GM23338 (cell line): ENCODE measurements at regions not wholly inside any gene's neighbourhood (a gene's known extent, or its start where the extent isn't known, plus 50 kb on each side); places are given as distances from the start of the nearest gene placed in this dataset.

Experiments used
- ATAC-seq: fragments of 200-7000 bp; cut with Tn5 transposase; 3 replicates; pipeline ENCODE4 v1.9.1; 2020
- DNase-seq: peaks from one replicate; pipeline ENCODE4 v3.0.0-alpha.2; 2015; ENCODE audit warnings: low spot score
- H2AFZ ChIP-seq: fragments of 200-600 bp; sonication (generic); 2 replicates; pipeline ENCODE4 v1.8.0; 2016; ENCODE audit warnings: antibody characterized with exemption, mild to moderate bottlenecking, moderate library complexity
- H3F3A ChIP-seq: fragments of 200-600 bp; sonication (generic); replicated peaks from 2 replicates; pipeline ENCODE4 v1.8.0; 2017; ENCODE audit warnings: antibody characterized with exemption, mixed run types, low read depth
- H3K27ac ChIP-seq: fragments of 200-600 bp; sonication (generic); 2 replicates; pipeline ENCODE4 v1.6.1; 2016; ENCODE audit warnings: low read depth
- H3K27me3 ChIP-seq: fragments of 200-600 bp; sonication (generic); 2 replicates; pipeline ENCODE4 v1.8.0; 2016; ENCODE audit warnings: mild to moderate bottlenecking, mixed run types, moderate library complexity; ENCODE audit not compliant: insufficient read depth
- H3K36me3 ChIP-seq: fragments of 200-600 bp; sonication (generic); 2 replicates; pipeline ENCODE4 v1.8.0; 2016; ENCODE audit warnings: mild to moderate bottlenecking; ENCODE audit not compliant: insufficient read depth
- H3K4me1 ChIP-seq: fragments of 200-600 bp; sonication (generic); 2 replicates; pipeline ENCODE4 v1.8.0; 2016; ENCODE audit warnings: mild to moderate bottlenecking, moderate library complexity; ENCODE audit not compliant: insufficient read depth
- H3K4me2 ChIP-seq: fragments of 200-600 bp; sonication (generic); 2 replicates; pipeline ENCODE4 v1.7.1; 2017; ENCODE audit warnings: mixed run types
- H3K4me3 ChIP-seq: fragments of 200-600 bp; sonication (generic); 2 replicates; pipeline ENCODE4 v1.6.1; 2016; ENCODE audit warnings: mixed run types
- H3K79me2 ChIP-seq: fragments of 200-600 bp; sonication (generic); replicated peaks from 2 replicates; pipeline ENCODE4 v1.8.0; 2017; ENCODE audit warnings: mild to moderate bottlenecking; ENCODE audit not compliant: insufficient read depth
- H3K9me2 ChIP-seq: fragments of 200-600 bp; sonication (generic); 2 replicates; pipeline ENCODE4 v1.8.0; 2017; ENCODE audit not compliant: insufficient read depth
- H4K20me1 ChIP-seq: fragments of 200-600 bp; sonication (generic); replicated peaks from 2 replicates; pipeline ENCODE4 v1.8.0; 2017; ENCODE audit warnings: mild to moderate bottlenecking; ENCODE audit not compliant: insufficient read depth
- H3K27ac Mint-ChIP-seq: 2 replicates; pipeline ENCODE4 v1.8.0; 2020; ENCODE audit warnings: inconsistent platforms, mild to moderate bottlenecking, moderate library complexity, mixed read lengths
- H3K27me3 Mint-ChIP-seq: 3 replicates; pipeline ENCODE4 v1.8.0; 2022; ENCODE audit warnings: low read depth, mild to moderate bottlenecking, moderate library complexity, mixed read lengths, inconsistent platforms; ENCODE audit not compliant: insufficient read depth, poor library complexity
- H3K36me3 Mint-ChIP-seq: 3 replicates; pipeline ENCODE4 v1.8.0; 2021; ENCODE audit warnings: low read depth, mild to moderate bottlenecking, inconsistent platforms, moderate library complexity, mixed read lengths
- H3K4me1 Mint-ChIP-seq: 3 replicates; pipeline ENCODE4 v1.8.0; 2020; ENCODE audit warnings: mild to moderate bottlenecking, inconsistent platforms, mixed read lengths
- H3K4me3 Mint-ChIP-seq: 3 replicates; pipeline ENCODE4 v1.8.0; 2021; ENCODE audit warnings: moderate library complexity, mild to moderate bottlenecking, inconsistent platforms, mixed read lengths
- H3K9me3 Mint-ChIP-seq: 3 replicates; pipeline ENCODE4 v1.8.0; 2020; ENCODE audit warnings: moderate library complexity, mild to moderate bottlenecking, inconsistent platforms, mixed read lengths
- CREB1 ChIP-seq: fragments of 250-450 bp; sonication (Bioruptor Pico); IDR thresholded peaks from 2 replicates; pipeline ENCODE4 v1.5.0; 2020; ENCODE audit warnings: low read depth, mild to moderate bottlenecking, moderate library complexity
- EZH2 ChIP-seq: fragments of 200-600 bp; sonication (generic); IDR thresholded peaks from one replicate; pipeline ENCODE4 v1.8.0; 2017; ENCODE audit warnings: antibody characterized with exemption, mild to moderate bottlenecking, low read depth; ENCODE audit not compliant: unreplicated experiment
- EZH2phosphoT487 ChIP-seq: fragments of 200-600 bp; sonication (generic); IDR thresholded peaks from one replicate; pipeline ENCODE4 v1.8.1; 2018; ENCODE audit warnings: antibody characterized with exemption; ENCODE audit not compliant: unreplicated experiment
- JUNB ChIP-seq: IDR thresholded peaks from one replicate; pipeline ENCODE4 v1.6.1; 2016; ENCODE audit warnings: antibody characterized with exemption; ENCODE audit not compliant: unreplicated experiment
- NANOG ChIP-seq: IDR thresholded peaks from 2 replicates; pipeline ENCODE4 v1.6.1; 2016; ENCODE audit warnings: antibody characterized with exemption, borderline replicate concordance
- POLR2AphosphoS5 ChIP-seq: IDR thresholded peaks from 2 replicates; pipeline ENCODE4 v1.6.1; 2016; ENCODE audit warnings: antibody characterized with exemption, low read depth
- STAT1 ChIP-seq: IDR thresholded peaks from one replicate; pipeline ENCODE4 v1.6.1; 2016; ENCODE audit warnings: antibody characterized with exemption; ENCODE audit not compliant: unreplicated experiment
- ZNF114 ChIP-seq: fragments of 250-450 bp; sonication (Bioruptor Pico); IDR thresholded peaks from 2 replicates; pipeline ENCODE4 v1.5.0; 2020; ENCODE audit warnings: mild to moderate bottlenecking, moderate library complexity
- ZNF331 ChIP-seq: fragments of 250-450 bp; sonication (Bioruptor Pico); IDR thresholded peaks from 2 replicates; pipeline ENCODE4 v1.5.0; 2020; ENCODE audit warnings: low read depth, mild to moderate bottlenecking, moderate library complexity
- TF ChIP-seq, protein P1 (sequence below), 2 experiments: fragments of 200-600 bp in 1 of 2; sonication (generic) in 1 of 2; conservative IDR thresholded peaks; 2 replicates each; pipeline versions ENCODE4 v1.5.1 to v1.6.1; 2016 to 2017; ENCODE audit warnings: antibody characterized with exemption in 2 of 2, low read depth in 2 of 2, mild to moderate bottlenecking in 2 of 2, moderate library complexity in 1 of 2
- TF ChIP-seq, protein P2 (sequence below): IDR thresholded peaks from one replicate; pipeline ENCODE4 v1.6.1; 2018; ENCODE audit warnings: antibody characterized with exemption; ENCODE audit not compliant: unreplicated experiment
- TF ChIP-seq, protein P3 (sequence below): IDR thresholded peaks from 2 replicates; pipeline ENCODE4 v1.6.1; 2016; ENCODE audit warnings: antibody characterized with exemption
- TF ChIP-seq, protein P4 (sequence below): fragments of 250-450 bp; sonication (Bioruptor Pico); IDR thresholded peaks from 2 replicates; pipeline ENCODE4 v1.5.0; 2020; ENCODE audit warnings: mild to moderate bottlenecking, moderate library complexity

DNA sequence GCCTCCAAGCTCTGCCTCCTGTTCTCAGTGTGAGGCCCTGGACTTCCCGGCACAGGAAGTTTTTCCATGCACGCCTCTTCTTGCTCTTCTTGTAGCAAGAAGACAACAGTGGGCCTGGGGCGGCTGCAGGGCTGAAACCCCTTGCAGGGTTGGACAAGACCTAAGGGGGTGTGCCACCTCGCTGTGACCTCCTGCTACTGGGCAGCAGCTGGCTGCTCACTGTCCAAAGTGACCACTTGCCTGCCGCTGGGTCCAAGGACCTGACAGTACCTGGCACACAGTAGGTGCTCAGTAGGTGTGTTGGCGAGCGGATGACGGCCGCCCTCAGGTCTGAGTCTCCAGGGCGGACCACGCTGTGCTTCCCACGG lies 331.6 kb downstream of the C16orf95 start:
- Mint-ChIP-seq H3K36me3 (peaks cover 3% of the 10 kb centered on the region; the same call in 2 of the 3 replicates), H3K4me1 (peaks cover 7% of the 10 kb centered on the region), H3K27ac (no peak overlapping the region), H3K27me3 (peaks cover 22% of the 10 kb centered on the region), H3K4me3 (no peak overlapping the region), H3K9me3 (peaks cover 11% of the 10 kb centered on the region; the same call in 2 of the 3 replicates)
- no peaks in the 10 kb centered on the region for H3K79me2 ChIP-seq
- H3F3A ChIP-seq: no peaks in the 10 kb centered on the region
- TF ChIP-seq, protein P1, sequence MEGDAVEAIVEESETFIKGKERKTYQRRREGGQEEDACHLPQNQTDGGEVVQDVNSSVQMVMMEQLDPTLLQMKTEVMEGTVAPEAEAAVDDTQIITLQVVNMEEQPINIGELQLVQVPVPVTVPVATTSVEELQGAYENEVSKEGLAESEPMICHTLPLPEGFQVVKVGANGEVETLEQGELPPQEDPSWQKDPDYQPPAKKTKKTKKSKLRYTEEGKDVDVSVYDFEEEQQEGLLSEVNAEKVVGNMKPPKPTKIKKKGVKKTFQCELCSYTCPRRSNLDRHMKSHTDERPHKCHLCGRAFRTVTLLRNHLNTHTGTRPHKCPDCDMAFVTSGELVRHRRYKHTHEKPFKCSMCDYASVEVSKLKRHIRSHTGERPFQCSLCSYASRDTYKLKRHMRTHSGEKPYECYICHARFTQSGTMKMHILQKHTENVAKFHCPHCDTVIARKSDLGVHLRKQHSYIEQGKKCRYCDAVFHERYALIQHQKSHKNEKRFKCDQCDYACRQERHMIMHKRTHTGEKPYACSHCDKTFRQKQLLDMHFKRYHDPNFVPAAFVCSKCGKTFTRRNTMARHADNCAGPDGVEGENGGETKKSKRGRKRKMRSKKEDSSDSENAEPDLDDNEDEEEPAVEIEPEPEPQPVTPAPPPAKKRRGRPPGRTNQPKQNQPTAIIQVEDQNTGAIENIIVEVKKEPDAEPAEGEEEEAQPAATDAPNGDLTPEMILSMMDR (conservative IDR thresholded peaks at IDR 0.05; ENCODE audit: low read depth in 2 of 2): no peak
- no peak for TF ChIP-seq ZNF114
- TF ChIP-seq JUNB: no peak
- no peak for TF ChIP-seq CREB1 (CRISPR knock-in tag)
- TF ChIP-seq STAT1: no peak
- TF ChIP-seq EZH2: no peak
- no peak for TF ChIP-seq NANOG
- TF ChIP-seq, protein P2, sequence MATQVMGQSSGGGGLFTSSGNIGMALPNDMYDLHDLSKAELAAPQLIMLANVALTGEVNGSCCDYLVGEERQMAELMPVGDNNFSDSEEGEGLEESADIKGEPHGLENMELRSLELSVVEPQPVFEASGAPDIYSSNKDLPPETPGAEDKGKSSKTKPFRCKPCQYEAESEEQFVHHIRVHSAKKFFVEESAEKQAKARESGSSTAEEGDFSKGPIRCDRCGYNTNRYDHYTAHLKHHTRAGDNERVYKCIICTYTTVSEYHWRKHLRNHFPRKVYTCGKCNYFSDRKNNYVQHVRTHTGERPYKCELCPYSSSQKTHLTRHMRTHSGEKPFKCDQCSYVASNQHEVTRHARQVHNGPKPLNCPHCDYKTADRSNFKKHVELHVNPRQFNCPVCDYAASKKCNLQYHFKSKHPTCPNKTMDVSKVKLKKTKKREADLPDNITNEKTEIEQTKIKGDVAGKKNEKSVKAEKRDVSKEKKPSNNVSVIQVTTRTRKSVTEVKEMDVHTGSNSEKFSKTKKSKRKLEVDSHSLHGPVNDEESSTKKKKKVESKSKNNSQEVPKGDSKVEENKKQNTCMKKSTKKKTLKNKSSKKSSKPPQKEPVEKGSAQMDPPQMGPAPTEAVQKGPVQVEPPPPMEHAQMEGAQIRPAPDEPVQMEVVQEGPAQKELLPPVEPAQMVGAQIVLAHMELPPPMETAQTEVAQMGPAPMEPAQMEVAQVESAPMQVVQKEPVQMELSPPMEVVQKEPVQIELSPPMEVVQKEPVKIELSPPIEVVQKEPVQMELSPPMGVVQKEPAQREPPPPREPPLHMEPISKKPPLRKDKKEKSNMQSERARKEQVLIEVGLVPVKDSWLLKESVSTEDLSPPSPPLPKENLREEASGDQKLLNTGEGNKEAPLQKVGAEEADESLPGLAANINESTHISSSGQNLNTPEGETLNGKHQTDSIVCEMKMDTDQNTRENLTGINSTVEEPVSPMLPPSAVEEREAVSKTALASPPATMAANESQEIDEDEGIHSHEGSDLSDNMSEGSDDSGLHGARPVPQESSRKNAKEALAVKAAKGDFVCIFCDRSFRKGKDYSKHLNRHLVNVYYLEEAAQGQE: no peak
- TF ChIP-seq ZNF331 (CRISPR knock-in tag): no peak
- no peak for TF ChIP-seq EZH2phosphoT487
- TF ChIP-seq, protein P3, sequence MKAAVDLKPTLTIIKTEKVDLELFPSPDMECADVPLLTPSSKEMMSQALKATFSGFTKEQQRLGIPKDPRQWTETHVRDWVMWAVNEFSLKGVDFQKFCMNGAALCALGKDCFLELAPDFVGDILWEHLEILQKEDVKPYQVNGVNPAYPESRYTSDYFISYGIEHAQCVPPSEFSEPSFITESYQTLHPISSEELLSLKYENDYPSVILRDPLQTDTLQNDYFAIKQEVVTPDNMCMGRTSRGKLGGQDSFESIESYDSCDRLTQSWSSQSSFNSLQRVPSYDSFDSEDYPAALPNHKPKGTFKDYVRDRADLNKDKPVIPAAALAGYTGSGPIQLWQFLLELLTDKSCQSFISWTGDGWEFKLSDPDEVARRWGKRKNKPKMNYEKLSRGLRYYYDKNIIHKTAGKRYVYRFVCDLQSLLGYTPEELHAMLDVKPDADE: no peak
- TF ChIP-seq, protein P4, sequence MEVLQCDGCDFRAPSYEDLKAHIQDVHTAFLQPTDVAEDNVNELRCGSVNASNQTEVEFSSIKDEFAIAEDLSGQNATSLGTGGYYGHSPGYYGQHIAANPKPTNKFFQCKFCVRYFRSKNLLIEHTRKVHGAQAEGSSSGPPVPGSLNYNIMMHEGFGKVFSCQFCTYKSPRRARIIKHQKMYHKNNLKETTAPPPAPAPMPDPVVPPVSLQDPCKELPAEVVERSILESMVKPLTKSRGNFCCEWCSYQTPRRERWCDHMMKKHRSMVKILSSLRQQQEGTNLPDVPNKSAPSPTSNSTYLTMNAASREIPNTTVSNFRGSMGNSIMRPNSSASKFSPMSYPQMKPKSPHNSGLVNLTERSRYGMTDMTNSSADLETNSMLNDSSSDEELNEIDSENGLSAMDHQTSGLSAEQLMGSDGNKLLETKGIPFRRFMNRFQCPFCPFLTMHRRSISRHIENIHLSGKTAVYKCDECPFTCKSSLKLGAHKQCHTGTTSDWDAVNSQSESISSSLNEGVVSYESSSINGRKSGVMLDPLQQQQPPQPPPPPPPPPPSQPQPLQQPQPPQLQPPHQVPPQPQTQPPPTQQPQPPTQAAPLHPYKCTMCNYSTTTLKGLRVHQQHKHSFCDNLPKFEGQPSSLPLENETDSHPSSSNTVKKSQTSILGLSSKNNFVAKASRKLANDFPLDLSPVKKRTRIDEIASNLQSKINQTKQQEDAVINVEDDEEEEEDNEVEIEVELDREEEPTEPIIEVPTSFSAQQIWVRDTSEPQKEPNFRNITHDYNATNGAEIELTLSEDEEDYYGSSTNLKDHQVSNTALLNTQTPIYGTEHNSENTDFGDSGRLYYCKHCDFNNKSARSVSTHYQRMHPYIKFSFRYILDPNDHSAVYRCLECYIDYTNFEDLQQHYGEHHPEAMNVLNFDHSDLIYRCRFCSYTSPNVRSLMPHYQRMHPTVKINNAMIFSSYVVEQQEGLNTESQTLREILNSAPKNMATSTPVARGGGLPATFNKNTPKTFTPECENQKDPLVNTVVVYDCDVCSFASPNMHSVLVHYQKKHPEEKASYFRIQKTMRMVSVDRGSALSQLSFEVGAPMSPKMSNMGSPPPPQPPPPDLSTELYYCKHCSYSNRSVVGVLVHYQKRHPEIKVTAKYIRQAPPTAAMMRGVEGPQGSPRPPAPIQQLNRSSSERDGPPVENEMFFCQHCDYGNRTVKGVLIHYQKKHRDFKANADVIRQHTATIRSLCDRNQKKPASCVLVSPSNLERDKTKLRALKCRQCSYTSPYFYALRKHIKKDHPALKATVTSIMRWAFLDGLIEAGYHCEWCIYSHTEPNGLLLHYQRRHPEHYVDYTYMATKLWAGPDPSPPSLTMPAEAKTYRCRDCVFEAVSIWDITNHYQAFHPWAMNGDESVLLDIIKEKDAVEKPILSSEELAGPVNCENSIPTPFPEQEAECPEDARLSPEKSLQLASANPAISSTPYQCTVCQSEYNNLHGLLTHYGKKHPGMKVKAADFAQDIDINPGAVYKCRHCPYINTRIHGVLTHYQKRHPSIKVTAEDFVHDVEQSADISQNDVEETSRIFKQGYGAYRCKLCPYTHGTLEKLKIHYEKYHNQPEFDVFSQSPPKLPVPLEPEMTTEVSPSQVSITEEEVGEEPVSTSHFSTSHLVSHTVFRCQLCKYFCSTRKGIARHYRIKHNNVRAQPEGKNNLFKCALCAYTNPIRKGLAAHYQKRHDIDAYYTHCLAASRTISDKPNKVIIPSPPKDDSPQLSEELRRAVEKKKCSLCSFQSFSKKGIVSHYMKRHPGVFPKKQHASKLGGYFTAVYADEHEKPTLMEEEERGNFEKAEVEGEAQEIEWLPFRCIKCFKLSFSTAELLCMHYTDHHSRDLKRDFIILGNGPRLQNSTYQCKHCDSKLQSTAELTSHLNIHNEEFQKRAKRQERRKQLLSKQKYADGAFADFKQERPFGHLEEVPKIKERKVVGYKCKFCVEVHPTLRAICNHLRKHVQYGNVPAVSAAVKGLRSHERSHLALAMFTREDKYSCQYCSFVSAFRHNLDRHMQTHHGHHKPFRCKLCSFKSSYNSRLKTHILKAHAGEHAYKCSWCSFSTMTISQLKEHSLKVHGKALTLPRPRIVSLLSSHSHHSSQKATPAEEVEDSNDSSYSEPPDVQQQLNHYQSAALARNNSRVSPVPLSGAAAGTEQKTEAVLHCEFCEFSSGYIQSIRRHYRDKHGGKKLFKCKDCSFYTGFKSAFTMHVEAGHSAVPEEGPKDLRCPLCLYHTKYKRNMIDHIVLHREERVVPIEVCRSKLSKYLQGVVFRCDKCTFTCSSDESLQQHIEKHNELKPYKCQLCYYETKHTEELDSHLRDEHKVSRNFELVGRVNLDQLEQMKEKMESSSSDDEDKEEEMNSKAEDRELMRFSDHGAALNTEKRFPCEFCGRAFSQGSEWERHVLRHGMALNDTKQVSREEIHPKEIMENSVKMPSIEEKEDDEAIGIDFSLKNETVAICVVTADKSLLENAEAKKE (CRISPR knock-in tag): no peak
- TF ChIP-seq POLR2AphosphoS5: no peak
- H3K4me1 ChIP-seq: no peaks in the 10 kb centered on the region
- ATAC-seq (no peak), DNase-seq (no peak)
- no peaks in the 10 kb centered on the region for H3K27me3 ChIP-seq
- no peak overlapping the region for H2AFZ ChIP-seq
- no peaks in the 10 kb centered on the region for H3K9me2 ChIP-seq
- no peaks in the 10 kb centered on the region for H4K20me1 ChIP-seq
- H3K27ac ChIP-seq: no peak overlapping the region
- no peaks in the 10 kb centered on the region for H3K36me3 ChIP-seq
- no peak overlapping the region for H3K4me3 ChIP-seq
- H3K4me2 ChIP-seq: no peak overlapping the region
